ENCODE measurements at regions not wholly inside any gene's neighbourhood (a gene's known extent, or its start where the extent isn't known, plus 50 kb on each side); places are given as distances from the start of the nearest gene placed in this dataset.

DNA sequence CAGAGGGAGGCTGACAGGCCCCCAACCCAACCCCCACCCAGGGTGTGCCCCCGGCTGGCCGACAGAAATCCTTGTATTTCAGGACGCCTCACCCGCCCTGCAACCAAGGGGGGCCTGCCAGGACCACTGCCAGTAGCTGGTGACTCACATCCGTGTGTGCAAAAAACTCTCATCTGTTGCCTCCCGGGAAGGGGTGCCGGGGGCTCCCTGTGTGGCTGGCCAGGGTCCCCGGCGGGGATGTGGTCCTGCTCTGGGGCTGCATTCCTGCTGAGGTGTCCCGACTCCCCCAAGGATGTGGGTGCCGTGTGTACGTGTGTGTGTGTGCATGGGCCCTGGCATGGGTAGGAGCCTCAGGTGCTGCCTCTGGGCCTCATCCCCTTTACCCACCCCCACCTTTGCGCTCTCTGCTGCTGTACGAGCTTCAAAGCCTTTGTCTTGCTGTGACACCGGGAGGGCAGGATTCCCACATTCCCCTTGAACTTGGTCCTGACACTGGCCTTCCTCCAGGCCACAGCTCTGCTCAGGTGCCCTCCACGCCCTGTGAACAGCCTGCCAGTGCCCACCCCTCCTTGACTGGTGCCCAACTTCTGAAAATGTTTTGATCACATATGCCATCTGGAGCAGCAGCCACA is 226.3 kb upstream of the HDAC4 start:
- Histone ChIP-seq H3K9me3 (ENCODE audit: severe bottlenecking) (no peaks in the 10 kb centered on the region), H3K4me3 (ENCODE audit: severe bottlenecking) (no peak overlapping the region), H3K27ac (ENCODE audit: poor library complexity, severe bottlenecking) (no peak overlapping the region), H3K27me3 (ENCODE audit: insufficient read depth, poor library complexity, severe bottlenecking) (no peaks in the 10 kb centered on the region), H3K4me1 (ENCODE audit: insufficient read depth, poor library complexity, severe bottlenecking) (no peaks in the 10 kb centered on the region), H3K36me3 (ENCODE audit: low read depth) (no peaks in the 10 kb centered on the region)
- ATAC-seq (ENCODE audit: low read depth) (no peak), DNase-seq (ENCODE audit: low spot score) (no peak)
- no peak for TF ChIP-seq CTCF (IDR thresholded peaks at IDR 0.05; ENCODE audit: poor library complexity, severe bottlenecking)

DNA sequence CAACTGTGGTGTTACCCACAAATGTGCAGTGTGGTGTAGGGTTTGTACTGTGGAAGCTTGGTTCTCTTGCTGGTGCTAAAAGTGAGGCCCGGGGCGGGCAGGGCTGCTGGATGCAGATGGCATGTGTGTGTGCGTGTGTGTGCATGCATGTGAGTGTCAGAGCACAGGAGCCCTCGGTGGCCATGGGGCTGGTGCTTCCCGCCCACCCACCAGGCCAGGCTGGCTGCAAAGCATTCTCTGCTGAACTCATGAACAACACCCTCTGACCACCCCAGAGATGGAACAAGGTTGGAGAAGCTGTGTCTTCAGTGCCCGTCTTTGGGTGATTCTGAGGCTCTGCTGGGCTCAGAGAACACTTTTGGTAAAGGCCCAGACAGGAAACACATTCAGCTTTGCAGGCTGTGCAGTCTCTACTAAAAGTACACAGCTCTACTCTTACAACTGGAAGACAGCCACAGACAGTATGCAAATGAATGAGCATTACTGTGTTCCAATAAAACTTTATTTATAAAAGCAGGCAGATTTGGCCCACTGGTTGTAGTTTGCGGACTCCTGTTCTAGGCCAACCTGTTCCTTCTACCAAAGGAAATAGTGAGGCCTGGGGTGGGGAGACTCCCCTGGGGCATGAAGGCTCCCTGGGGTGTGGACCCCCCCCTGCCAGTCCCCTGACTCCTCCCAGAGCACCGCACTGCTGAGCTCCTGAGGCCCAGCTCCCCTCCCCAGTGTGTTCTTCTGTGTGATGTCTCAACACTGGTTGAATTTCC is 225.3 kb upstream of the HDAC4 start:
- no peaks in the 10 kb centered on the region for H3K9me3 ChIP-seq (ENCODE audit: severe bottlenecking)
- no peak overlapping the region for H3K4me3 ChIP-seq (ENCODE audit: severe bottlenecking)
- DNase-seq (ENCODE audit: low spot score) (no peak), ATAC-seq (ENCODE audit: low read depth) (no peak)
- H3K4me1 ChIP-seq (ENCODE audit: insufficient read depth, poor library complexity, severe bottlenecking) = no peaks in the 10 kb centered on the region
- no peaks in the 10 kb centered on the region for H3K27me3 ChIP-seq (ENCODE audit: insufficient read depth, poor library complexity, severe bottlenecking)
- no peaks in the 10 kb centered on the region for H3K36me3 ChIP-seq (ENCODE audit: low read depth)
- no peak overlapping the region for H3K27ac ChIP-seq (ENCODE audit: poor library complexity, severe bottlenecking)
- no peak for TF ChIP-seq CTCF (IDR thresholded peaks at IDR 0.05; ENCODE audit: poor library complexity, severe bottlenecking)

DNA sequence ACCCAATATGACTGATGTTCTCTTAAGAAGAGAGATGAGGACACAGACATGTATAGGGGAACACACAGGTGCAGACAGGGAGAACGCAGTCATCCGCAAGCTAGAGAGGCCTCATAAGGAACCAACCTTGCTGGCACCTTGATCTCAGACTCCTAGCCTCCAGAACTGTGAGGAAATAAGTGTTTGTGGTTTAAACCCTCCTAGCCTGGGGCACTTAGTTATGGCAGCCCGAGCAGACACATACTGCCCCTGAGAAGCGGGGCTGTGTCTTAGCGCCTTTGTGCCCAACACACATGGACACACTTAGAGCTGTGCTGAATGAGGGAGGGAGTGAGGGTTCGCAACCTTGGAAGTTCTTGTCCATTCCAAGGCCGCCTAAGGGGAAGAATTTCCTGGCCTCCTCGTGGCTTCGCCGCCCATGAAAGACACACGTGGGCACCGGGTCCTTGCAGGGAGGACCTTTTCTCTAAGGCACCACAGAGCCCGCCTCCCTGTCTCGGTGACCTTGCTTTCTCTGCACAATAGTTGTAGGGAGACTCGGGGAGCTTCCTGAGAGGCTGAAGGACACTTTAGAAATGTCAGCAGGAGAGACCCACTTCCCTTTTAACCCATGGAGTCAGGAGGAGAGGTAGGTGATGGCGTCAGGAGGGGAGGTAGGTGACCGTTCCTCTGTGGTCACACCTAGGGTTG is 224.5 kb upstream of the HDAC4 start:
- Histone ChIP-seq H3K27ac (ENCODE audit: poor library complexity, severe bottlenecking) (no peak overlapping the region), H3K27me3 (ENCODE audit: insufficient read depth, poor library complexity, severe bottlenecking) (no peaks in the 10 kb centered on the region), H3K4me1 (ENCODE audit: insufficient read depth, poor library complexity, severe bottlenecking) (no peaks in the 10 kb centered on the region), H3K36me3 (ENCODE audit: low read depth) (no peaks in the 10 kb centered on the region), H3K9me3 (ENCODE audit: severe bottlenecking) (no peaks in the 10 kb centered on the region), H3K4me3 (ENCODE audit: severe bottlenecking) (no peak overlapping the region)
- no peak for ATAC-seq (ENCODE audit: low read depth)
- DNase-seq (ENCODE audit: low spot score) = no peak
- TF ChIP-seq CTCF (IDR thresholded peaks at IDR 0.05; ENCODE audit: poor library complexity, severe bottlenecking) = no peak

DNA sequence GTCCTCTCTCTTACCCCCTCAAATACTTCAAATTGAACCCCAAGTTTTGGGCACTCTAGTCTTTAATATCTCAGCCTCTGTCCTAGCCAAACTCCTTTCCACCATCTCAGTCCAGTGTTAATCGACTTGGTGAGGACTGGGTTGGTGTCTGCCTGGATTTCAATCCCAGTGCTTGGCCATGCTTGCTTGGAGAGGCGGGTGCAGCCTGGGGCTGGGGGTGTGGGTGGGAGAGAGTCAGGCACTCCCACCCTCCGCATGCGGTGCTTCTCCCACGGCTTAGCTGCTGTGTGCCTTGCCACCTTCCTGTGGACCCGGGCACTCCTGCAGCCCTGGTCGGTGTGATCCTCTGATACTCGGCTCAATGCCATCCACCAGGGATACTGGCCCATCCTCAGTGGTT is 220.8 kb upstream of the HDAC4 start:
- ATAC-seq (ENCODE audit: low read depth) = no peak
- peaks cover 7% of the 10 kb centered on the region for H3K9me3 ChIP-seq (ENCODE audit: severe bottlenecking)

More for the DNA sequence above, 220.8 kb upstream of the HDAC4 start:
- DNase-seq (ENCODE audit: low spot score) = no peak
- H3K4me3 ChIP-seq (ENCODE audit: severe bottlenecking) = no peak overlapping the region
- TF ChIP-seq CTCF (IDR thresholded peaks at IDR 0.05; ENCODE audit: poor library complexity, severe bottlenecking) = no peak
- no peaks in the 10 kb centered on the region for H3K27me3 ChIP-seq (ENCODE audit: insufficient read depth, poor library complexity, severe bottlenecking)
- H3K36me3 ChIP-seq (ENCODE audit: low read depth) = no peaks in the 10 kb centered on the region
- H3K27ac ChIP-seq (ENCODE audit: poor library complexity, severe bottlenecking) = no peak overlapping the region
- no peaks in the 10 kb centered on the region for H3K4me1 ChIP-seq (ENCODE audit: insufficient read depth, poor library complexity, severe bottlenecking)
